ENCODE measurements at regions not wholly inside any gene's neighbourhood (a gene's known extent, or its start where the extent isn't known, plus 50 kb on each side); places are given as distances from the start of the nearest gene placed in this dataset.

- no peak overlapping the region for H3K56ac ChIP-seq (replicated peaks; ENCODE audit: insufficient read length, low read depth, low read length)
- ChIA-PET CTCF (ENCODE audit: partially characterized antibody) (no interaction called here), POLR2A (ENCODE audit: partially characterized antibody) (no interaction called here)
- H2AFZ ChIP-seq (ENCODE audit: low read length), result no peak overlapping the region
- H2BK5ac ChIP-seq (ENCODE audit: low read depth, low read length), result no peak overlapping the region
- H3K79me2 ChIP-seq (ENCODE audit: control insufficient read depth in 1 of 2, insufficient read depth in 2 of 2, low read length in 2 of 2), result no peaks in the 10 kb centered on the region
- H3K4me3 ChIP-seq (ENCODE audit: extremely low read depth in 1 of 4, insufficient read depth in 2 of 4, low read depth in 3 of 4, low read length in 4 of 4), result no peak overlapping the region
- H3K9ac ChIP-seq (replicated peaks in 1 of 4; ENCODE audit: extremely low read depth in 1 of 4, low read depth in 3 of 4, low read length in 3 of 4), result no peak overlapping the region
- no peak overlapping the region for H2AK5ac ChIP-seq (ENCODE audit: low read depth, low read length)
- DNase-seq (ENCODE audit: low read depth in 1 of 2, low spot score in 2 of 2), result no peak
- H3K4me1 ChIP-seq (replicated peaks in 1 of 4; ENCODE audit: control insufficient read depth in 3 of 4, insufficient read depth in 4 of 4, low read length in 3 of 4), result no peaks in the 10 kb centered on the region
- H3K23ac ChIP-seq (ENCODE audit: insufficient read length), result no peak overlapping the region
- no peak overlapping the region for H3K18ac ChIP-seq (ENCODE audit: extremely low read depth, low read length)
- no peak overlapping the region for H2BK12ac ChIP-seq (ENCODE audit: low read depth, low read length)
- H3K36me3 ChIP-seq (ENCODE audit: control insufficient read depth in 2 of 4, insufficient read depth in 4 of 4, low read length in 3 of 4), result no peaks in the 10 kb centered on the region
- H4K5ac ChIP-seq (ENCODE audit: insufficient read length, low read depth, low read length), result no peak overlapping the region
- H3K27ac ChIP-seq (ENCODE audit: low read depth, low read length), result no peak overlapping the region
- no peaks in the 10 kb centered on the region for H4K20me1 ChIP-seq (replicated peaks in 1 of 2; ENCODE audit: control insufficient read depth in 1 of 2, insufficient read depth in 2 of 2, low read length in 2 of 2)
- no peak overlapping the region for H3K4me2 ChIP-seq (ENCODE audit: insufficient read depth in 1 of 2, low read depth in 2 of 2, low read length in 2 of 2)
- no peaks in the 10 kb centered on the region for H3K23me2 ChIP-seq (ENCODE audit: low read depth, low read length)
- H3K79me1 ChIP-seq (ENCODE audit: low read depth, low read length), result no peaks in the 10 kb centered on the region
- H3K4ac ChIP-seq (replicated peaks; ENCODE audit: insufficient read length, low read depth, low read length), result no peak overlapping the region
- H2BK120ac ChIP-seq (replicated peaks; ENCODE audit: low read depth, low read length), result no peak overlapping the region
- no peak overlapping the region for H2BK20ac ChIP-seq (ENCODE audit: low read length)
- no peak for TF ChIP-seq YY1 (IDR thresholded peaks at IDR 0.05; ENCODE audit: low read depth, low read length)
- TF ChIP-seq POU5F1 (IDR thresholded peaks at IDR 0.05; ENCODE audit: low read depth, low read length), result no peak
- no peak for TF ChIP-seq MAFK (IDR thresholded peaks at IDR 0.05; ENCODE audit: low read depth, low read length)
- no peak for TF ChIP-seq BRCA1 (IDR thresholded peaks at IDR 0.05; ENCODE audit: low read depth, low read length)
- TF ChIP-seq KDM1A (IDR thresholded peaks at IDR 0.05; ENCODE audit: borderline replicate concordance, low read length), result no peak
- TF ChIP-seq PHF8 (conservative IDR thresholded peaks at IDR 0.05; ENCODE audit: low read depth, low read length), result no peak
- TF ChIP-seq SIRT6 (IDR thresholded peaks at IDR 0.05; ENCODE audit: low read length), result no peak
- no peak for TF ChIP-seq SP2 (IDR thresholded peaks at IDR 0.05; ENCODE audit: low read length)
- TF ChIP-seq POLR2AphosphoS5 (IDR thresholded peaks at IDR 0.05; ENCODE audit: low read depth, low read length), result no peak
- TF ChIP-seq E2F6 (IDR thresholded peaks at IDR 0.05), result no peak
- TF ChIP-seq ATF3 (IDR thresholded peaks at IDR 0.05; ENCODE audit: insufficient read depth, low read depth, low read length), result no peak
- TF ChIP-seq CREB1 (IDR thresholded peaks at IDR 0.05), result no peak
- TF ChIP-seq TEAD4 (IDR thresholded peaks at IDR 0.05; ENCODE audit: low read depth, low read length), result no peak
- no peak for TF ChIP-seq TCF12 (IDR thresholded peaks at IDR 0.05; ENCODE audit: low read depth, low read length)
- TF ChIP-seq JUND (IDR thresholded peaks at IDR 0.05; ENCODE audit: low read length), result no peak
- no peak for TF ChIP-seq SIX5 (IDR thresholded peaks at IDR 0.05; ENCODE audit: low read depth, low read length)
- no peak for TF ChIP-seq BACH1 (IDR thresholded peaks at IDR 0.05; ENCODE audit: low read length)
- FAIRE-seq, result no peak
- peaks cover 12 to 29% (median 18%) of the 10 kb centered on the region in 4 experiments for H3K27me3 ChIP-seq (replicated peaks in 1 of 4; ENCODE audit: control insufficient read depth in 3 of 4, extremely low read depth in 1 of 4, insufficient read depth in 3 of 4, low read length in 3 of 4)
- no peak overlapping the region for H4K91ac ChIP-seq (replicated peaks; ENCODE audit: insufficient read length, low read length)
- H2BK15ac ChIP-seq (ENCODE audit: low read length), result no peak overlapping the region
- peaks cover 0 to 5% of the 10 kb centered on the region in 2 experiments; a peak in 1 of 4 replicates for H3K9me3 ChIP-seq (ENCODE audit: insufficient read depth in 2 of 2, low read depth in 1 of 2, low read length in 1 of 2)
- WGBS, 2 experiments (ENCODE audit: extremely low coverage in 1 of 2, insufficient coverage in 1 of 2, insufficient read length in 1 of 2, insufficient replicate concordance in 2 of 2, low coverage in 1 of 2, low lambda C conversion rate in 2 of 2, missing lambda C conversion rate in 1 of 2), result 96% methylated on average over 1 of the region's 1 CpG; no CpG with 5 or more reads in 1 of the 2 experiments
- no peak overlapping the region for H3K14ac ChIP-seq (ENCODE audit: insufficient read length)
- no peak overlapping the region for H4K8ac ChIP-seq (ENCODE audit: extremely low read depth, insufficient read depth, low read length)
Measured at GRCh38 chr7:111630862-111631261, 68.6 kb upstream of the IMMP2L start.

Measured in H1 (cell line).